NCI-H226 (cell line): ENCODE measurements at regions not wholly inside any gene's neighbourhood (a gene's known extent, or its start where the extent isn't known, plus 50 kb on each side); places are given as distances from the start of the nearest gene placed in this dataset.
"Not testable (repeated sequence)": the region's sequence is repeated elsewhere in the genome, so short reads cannot be mapped to it uniquely, and the experiment has no call there.

Experiments used
- DNase-seq: peaks from one replicate; pipeline ENCODE4 v3.0.0-alpha.2; 2015

DNA sequence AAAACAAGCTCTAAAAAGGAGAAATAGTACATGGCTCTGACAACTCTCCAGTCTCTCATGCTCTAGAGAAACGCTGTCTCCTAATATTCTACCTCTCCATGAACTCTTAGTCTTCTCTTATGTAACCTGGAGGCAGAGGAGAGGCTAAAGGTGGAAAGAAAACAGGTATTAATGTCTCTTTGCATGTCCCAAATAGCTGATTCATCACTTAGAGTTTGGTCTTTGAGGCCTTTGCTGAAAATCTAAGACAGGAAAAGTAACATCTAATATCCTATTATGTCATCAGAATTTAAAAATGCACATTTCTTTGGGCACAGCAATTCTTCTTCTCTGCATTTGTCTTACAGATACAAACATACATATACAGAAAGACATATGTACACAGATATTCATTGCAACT lies 127.2 kb downstream of the DHRS2 start:
- DNase-seq: no peak

DNA sequence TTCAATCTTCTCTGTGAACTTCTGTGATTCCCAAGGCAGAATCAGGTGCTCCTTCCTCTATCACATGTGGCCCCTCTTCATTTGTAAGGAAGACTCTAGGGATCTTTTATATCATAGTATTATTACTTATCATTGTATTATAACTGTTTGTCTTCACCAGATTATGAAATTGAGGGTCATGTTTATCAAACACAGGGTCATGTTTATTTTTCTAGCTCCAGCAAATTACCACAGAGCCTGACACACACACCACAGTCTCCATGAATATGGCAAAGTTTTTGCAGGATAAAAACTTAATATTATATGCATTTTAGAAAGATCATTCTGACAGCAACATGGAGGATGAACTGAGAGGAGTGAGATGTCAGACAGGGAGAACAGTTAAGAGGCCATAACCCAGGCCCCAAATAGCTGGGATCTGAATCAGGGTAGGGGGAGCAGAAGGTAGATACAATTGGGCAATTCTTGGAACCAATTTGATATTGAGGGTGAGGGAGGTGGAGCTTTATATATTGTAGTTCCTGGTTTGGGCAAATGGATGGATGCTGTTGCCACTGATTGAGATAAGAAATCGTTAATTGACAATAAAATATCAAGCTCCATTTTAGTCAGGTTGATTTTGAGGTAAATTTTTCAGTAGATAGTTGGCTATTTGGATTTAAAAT lies 130.7 kb downstream of the DHRS2 start:
- no peak for DNase-seq

DNA sequence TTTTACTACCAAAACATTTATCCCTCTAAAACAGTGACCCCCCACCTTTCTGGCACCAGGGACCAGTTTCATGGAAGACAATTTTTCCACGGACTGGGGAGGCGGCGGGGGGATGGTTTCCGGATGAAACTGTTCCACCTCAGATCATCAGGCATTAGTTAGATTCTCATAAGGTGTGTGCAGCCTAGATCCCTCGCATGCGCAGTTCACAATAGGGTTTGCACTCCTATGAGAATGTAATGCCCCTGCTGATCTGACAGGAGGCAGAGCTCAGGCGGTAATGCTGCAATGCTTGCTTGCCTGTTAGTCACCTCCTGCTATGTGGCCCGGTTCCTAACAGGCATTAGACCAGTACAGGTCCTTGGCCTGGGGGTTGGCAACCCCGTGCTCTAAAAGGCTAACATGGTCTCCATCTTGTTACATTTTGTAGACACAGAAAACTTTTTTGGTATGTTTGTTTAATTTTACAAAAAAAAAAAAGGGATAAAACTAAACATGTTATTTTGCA lies 133.1 kb downstream of the DHRS2 start:
- DNase-seq: not testable (repeated sequence)

DNA sequence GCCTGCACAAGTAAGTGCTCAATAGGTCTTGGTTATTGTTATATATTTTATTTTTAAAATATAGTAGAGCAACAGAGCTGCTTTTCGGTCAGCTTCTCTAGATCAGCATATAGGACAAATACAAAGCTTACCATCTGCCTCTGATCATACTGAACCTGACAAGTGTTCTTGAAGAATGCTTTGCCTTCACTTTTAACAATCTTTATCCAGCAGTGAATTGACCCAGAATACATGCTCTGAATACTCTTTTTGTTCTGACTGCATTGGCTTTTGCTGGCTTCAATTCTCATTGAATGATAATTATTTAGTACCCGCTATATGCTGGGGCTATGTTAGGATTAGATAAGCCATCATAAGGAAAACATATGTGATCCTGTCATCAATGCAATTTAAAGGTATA lies 137.8 kb downstream of the DHRS2 start:
- DNase-seq: no peak

DNA sequence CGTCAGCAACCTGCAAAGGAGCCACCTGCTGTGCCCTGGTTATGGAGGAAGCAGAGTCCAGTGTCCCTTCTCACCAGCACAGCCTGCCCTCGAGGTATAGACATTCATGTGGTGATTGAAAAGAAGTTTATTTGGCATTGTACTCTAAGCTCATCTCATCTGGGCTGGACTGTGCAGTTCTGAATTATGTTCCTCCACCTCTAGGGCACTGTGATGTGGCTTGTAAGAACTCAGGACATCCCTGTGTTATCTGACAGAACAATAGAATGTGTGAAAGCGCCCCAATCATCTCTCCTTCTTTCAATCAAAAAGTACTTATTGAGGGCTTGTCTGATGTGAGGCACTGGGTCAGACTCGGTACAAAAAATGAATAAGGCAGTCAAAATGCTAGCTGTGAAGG lies 140.1 kb downstream of the DHRS2 start:
- DNase-seq: no peak

DNA sequence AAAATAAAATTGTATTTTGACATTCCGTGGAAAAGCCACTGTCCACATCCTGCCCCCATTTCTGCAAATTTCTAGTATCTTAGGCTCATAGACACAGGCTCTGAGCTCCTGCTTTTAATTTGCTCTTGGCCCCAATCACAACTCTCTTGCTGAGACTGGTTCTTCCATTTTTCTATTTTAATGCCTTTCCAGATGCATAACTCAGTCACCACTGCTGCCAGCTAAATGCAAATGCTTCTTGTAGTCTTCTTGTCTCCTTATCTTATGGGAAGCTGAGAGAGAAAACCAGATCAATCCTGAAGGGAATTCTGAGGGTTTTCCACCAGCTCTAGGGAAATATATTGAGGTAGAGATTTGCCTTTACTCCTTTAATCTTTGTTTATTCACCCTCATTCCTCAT lies 149.0 kb downstream of the DHRS2 start:
- no peak for DNase-seq

DNA sequence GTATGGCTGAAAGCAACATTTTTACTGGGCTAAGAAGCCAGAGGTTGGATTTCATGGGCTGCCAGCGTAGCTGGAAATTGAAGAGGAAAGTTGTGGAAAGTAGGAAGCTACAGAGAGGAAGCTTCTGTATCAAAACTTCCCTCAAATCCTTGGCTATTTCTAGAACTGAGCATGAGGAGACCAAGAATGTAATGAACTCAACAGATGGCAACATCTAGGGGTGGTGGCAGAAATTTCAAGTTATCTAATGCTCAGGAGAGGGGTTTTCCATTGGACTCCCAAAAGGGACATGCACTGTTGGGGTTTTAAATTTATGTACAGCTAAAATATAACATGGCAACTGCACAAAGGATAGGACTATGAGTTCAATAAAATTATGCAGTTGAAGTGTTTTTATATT lies 151.3 kb downstream of the DHRS2 start:
- DNase-seq: no peak

DNA sequence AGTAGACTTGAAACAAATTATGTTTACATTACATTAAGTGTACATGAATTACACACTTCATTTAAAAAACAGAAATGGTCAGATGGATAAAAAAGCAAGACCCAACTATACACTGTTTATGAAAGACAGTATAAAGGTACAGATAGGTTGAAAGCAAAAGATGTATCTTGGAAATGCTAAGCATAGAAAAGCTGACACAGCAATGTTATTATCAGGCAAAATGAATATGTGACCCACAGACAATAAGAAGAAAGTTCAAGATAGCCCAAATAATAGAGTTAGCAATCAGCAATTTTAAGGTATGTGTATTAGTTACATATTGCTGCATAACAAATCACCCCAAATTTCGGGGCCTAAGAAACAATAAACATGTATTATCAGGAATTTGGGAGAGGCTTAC lies 153.5 kb downstream of the DHRS2 start:
- DNase-seq: no peak

DNA sequence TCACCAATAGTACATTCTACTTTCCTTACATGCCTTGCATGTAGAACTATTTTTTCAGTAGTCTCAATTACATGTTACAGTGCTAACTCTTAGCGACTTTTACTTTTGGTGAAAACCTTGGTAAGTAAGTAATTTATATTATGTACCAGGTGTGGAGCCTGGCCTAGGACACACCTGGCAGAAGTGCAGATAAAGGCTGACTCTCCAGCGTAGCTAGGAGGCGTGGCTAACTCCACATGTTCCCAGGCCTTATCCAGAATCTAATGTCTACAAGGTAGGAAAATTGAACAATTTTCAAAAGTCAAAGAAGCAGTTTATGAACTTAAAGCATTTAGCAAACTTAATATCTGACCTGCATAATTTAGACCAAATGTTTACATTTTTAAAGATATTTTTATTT lies 157.4 kb downstream of the DHRS2 start:
- DNase-seq: no peak

DNA sequence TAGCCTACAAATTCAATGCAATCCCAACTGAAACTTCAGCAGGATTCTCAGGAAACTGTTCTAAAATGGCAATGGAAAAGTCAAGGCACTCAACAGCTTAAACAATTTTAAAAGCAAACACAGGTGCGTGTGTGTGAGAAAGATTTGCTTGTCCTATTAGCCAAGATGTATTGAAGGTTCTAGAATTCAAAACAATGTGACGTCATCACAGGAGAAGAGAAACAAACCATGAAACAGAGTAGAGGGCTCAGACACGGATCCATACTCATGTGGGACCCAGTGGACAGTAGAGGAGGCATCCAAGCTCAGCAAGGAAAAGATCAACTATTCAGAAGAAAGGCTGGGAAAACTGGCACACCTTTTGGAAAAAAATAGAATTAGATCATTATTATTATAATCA lies 152.8 kb upstream of the DHRS4 start:
- no peak for DNase-seq

DNA sequence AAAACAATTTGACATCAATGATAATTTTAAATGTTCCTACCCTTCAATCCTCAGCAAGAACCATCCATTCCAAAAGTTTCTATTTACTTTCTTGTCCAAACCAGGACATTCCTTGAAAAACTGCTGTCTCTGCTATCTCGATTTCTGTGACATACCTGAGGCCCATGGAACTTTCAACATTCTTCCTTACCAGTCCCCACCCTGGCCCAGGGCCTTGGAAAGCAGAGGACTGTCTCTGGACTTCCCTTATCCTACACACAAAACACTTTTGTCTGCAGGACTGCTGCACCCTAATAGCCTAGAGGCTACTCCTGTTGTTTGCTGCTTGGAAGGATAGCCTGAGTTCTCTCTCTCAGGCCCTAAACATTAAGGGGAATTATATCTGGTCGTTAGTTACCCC lies 151.8 kb upstream of the DHRS4 start:
- DNase-seq: no peak

DNA sequence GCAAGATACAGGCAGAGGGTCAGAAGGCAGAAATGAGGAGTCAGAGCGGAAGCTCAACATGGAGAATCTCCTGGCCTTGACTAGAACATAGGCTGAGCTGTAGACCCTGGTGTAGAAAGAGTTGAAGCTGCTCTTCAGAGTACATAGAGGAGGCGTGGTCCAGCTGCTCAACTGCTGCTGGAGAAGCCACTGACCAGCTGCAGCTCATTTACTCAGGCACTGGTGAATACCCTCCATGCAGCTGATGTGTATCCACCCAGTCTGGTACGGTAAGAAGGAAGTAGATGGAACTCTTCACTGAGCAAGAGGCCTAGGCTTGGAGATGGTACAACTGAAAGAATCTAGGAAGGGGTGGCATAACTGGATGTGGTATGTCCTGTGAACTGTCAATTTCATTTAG lies 148.8 kb upstream of the DHRS4 start:
- DNase-seq: no peak

DNA sequence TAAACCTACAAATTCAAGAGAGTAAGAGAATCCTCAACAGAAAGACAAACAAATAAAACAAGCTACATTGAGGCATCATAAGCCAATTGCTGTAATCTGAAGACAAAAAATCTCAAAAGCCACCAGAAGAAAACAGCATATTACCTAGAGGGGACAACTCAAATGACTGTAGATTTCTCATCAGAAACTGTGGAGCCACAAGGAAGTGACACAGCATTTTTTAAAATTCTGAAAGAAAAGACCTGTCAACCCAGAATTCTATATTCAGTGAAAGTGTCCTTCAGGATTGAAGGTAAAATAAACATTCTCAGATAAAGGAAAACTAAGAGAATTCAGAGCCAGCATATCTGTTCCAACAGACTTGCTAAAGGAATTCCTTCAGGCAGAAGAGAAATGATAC lies 147.8 kb upstream of the DHRS4 start:
- no peak for DNase-seq

DNA sequence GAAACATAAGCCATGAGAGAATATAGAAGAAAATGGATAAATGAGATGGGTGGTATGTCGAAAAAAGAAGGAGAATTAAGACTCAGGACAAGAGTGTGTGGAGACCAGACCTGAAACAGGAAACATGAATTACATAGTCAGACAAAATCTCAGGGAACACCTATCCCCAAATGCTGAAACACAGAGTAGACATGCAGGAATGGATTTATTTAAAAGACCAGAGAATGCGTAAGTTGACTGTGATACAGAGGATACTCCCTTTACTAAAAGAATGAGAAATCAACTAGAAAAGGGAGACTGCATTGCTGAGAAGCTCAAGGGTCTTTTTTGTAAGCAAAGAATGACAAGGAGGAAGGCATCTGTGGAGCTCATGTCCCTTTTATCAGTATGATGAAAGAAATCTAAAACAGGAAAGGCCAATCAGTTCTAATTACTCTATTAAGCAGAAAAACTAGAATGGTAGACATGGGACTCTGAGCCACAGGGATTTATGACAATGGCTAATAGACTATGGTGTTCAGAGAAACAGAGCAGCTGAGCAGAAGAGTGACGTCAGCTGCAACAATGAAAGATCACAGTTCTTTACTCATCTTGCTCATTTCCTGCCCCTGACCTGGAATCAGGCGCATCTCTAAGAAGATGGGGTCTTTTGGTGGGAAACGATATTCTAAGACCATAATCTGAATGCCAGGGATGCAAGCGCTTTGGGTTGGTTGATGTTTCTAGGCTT lies 138.9 kb upstream of the DHRS4 start:
- DNase-seq: no peak

DNA sequence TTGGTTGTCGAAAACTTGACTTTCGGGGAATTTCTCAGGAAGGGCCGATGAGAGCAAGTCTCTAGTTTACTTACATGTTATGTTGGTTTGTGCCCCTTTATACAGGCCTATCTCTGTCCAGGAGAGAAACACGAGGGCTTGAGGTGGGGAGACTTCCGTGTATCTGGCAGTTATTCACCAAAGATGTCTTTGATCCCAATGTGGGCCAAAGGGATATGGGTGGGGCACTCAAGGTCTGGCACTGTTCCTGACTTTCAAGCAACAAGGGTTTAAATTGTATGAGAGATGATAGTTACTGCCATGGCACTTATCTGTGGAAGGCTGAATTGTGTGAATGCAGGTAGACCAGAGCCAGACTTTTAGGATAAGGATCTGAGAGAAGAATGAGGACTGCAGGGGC lies 137.2 kb upstream of the DHRS4 start:
- DNase-seq: no peak

DNA sequence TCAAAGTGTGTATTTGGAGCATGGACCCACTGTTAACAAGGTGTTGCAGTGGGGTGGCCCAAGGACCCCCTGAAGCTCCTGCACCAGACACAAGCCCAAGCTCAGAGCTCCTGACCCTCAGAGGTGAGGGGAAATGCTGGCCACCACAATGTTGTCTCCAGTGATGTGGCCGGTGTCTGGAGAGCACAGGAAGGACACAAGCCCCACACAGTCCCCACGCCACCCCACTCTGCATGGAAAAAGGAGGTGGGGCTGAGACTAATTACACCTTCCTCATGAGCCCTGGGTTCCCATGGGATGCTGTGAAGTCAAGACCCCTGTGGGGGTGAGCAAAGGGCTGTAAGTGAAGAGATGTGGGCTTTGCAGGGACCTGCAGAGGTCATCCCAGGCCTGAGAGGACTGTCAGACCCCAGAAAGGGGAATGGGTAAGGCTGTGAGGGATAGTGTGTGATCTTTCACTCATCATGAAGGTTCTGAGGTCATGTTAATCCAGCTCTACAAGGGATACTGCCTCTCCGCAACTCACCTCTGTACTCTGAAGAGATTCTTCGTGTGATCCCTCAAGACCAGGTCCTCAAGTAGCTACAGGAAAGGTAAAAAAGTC lies 136.3 kb upstream of the DHRS4 start:
- no peak for DNase-seq

DNA sequence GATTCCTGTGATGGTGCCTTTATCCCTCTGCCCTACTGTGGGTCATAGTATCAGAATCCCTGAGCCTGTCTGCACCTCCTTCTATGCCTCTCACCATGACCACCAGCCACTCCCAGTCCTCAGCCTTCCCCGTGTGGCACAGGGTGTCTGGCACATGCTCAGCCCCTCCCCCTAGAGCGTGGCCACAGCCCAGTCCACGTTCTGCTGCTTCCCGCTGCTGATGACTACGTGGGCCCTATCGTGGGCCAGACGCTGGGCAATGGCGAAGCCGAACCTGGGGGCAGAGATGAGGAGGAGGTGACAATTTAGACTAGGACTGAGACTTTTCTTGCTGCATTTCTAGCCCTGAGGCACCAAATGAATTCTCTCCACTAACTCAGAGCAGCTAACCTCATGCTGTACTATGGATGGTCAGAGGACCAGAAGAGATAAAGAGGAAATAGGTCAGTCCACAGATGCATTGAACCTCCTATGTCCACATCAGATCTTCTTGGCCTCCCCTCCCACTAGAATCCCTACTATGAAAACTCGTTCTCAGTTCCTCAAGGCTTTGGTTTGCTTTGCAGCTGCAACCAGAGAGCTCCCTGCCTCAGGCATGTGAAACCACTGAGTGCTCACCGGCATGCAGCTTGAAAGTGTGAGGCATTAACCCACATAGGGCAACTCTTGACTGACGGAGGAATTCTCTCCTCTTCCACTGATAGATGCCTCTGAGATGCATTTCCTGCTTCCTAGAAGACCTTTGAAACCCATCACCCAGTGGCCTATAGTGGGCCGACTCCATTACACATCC lies 126.3 kb upstream of the DHRS4 start:
- DNase-seq: no peak

DNA sequence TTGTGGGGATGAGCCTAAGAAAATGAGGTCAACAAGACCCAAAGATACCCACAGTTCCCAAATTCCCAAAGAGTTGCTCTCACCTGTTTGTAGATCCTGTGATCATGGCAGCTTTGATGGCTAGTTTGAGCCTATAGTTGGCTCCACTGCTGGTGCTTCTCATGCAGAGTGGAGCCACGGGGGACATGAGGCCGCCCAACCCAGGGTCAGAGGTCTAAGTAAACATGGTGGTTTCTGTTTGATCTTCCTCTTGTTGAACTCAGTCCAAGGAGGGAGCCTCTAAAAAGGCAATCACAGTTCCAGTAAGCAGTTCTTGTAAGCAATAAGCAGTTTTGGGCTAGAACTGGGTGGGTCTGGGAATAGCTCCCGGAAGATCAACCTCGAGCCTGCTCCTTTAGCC lies 125.6 kb upstream of the DHRS4 start:
- no peak for DNase-seq

DNA sequence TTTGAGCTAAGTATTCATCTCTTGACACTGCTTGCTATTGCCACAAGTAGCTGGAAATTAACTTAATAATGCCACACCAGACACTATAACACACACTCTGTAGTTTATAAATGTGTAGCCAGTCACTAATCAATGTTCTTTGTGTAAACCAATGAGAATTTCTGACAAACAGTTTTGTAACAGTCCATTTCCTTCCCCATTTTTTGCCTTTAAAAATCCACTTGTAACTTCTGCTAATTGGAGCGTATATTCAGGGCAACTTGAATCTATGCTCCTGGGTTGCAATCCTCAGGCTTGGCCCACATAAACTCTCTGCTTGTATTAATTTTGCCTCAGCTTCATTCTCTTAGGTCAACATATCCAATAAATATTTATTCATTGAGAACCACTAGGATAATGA lies 125.0 kb upstream of the DHRS4 start:
- no peak for DNase-seq

DNA sequence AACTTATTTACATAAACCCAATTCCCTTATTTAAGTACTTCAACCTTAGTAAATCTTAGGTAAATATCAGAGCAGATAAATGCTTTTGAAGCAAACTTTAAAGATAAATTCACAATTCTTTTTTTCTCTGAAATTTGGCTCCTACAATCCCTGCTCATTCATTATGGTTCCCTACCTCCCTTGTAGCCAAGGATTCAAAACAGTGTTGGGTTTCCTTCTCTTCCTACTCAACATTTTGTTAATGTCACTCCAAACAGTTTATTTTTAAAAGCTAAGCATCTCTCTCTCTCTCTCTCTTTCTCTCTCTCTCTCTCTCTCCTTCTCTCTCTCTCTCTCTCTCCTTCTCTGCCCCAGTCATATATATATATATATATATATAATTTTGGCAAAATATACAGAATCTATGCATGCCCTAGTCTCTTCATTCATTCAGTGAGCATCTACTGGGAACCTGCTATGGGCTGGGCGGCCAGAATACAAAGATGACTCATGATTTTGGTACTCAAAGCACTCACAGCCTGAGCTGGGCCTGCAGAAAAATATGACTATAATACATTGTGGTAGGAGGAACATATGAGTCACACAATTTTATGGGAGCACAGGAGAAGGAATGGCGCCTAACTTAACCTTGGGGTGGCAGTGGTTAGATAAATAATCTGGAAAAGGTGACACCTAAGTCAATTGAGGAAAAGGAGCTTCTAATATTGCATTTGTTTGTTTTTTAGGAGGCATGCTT lies 123.7 kb upstream of the DHRS4 start:
- peak; percentile 96 for DNase-seq

DNA sequence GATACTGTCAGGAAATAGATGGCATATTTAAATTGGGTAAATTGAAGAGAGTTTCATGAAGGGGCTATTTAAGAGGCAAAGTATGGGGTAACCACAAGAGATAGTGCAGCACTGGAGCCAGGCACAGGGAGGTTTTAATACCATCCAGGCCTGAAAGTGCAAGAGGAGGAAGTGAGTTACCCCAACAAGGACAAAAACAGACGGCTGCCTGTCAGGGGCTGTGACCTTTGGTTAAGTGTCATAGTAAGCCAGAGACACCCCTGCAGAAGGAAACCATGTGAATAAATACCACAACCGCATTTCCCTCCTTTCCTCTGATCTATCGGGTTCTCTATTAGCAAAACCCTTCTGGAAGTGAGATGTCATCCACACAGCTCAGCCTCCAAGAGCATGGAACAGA lies 122.0 kb upstream of the DHRS4 start:
- DNase-seq: peak; percentile 5

DNA sequence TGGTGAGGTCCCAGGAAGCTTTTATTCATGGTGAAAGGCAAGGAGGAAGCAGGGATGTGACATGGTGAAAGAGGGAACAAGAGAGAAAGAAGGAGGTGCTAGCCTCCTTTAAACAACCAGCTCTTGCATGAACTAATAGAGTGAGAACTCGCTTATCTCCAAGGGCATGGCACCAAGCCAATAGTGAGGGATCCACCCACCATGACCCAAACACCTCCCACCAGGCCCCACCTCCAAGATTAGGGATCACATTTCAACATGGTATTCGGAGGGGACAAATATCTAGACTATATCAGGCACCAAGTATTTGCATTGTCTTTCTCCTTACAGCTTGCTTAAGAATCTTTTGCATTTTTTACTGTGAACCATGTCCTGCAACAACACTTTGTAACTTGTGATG lies 91.9 kb upstream of the DHRS4 start:
- peak; percentile 20 for DNase-seq

DNA sequence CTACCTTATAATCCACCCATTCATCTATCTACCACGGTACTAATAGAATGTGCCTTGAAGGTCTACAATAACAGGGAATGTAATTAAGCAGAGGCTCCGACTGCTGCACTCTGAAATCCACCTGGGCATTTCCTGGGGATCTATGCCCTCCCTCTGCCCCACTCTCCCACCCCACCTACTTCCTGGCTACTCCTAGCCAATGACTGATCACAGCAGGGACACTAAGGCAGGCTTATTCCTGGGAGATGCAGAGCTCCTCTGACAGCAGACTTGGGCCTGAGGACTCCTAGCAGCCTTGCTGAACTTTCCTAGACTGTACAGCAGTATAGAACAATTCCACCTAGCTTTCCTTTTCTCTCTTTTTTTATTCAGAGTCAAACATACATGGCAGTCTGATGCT lies 91.1 kb upstream of the DHRS4 start:
- no peak for DNase-seq
